ENCODE measurements at regions not wholly inside any gene's neighbourhood (a gene's known extent, or its start where the extent isn't known, plus 50 kb on each side); places are given as distances from the start of the nearest gene placed in this dataset.
"Not testable (repeated sequence)": the region's sequence is repeated elsewhere in the genome, so short reads cannot be mapped to it uniquely, and the experiment has no call there.

- DNase-seq = no peak
Measured at GRCh38 chr4:187504974-187505797, 490.4 kb upstream of the ZFP42 start.

GRCh38 chr4:187505798-187506141, 489.8 kb upstream of the ZFP42 start:
- not testable (repeated sequence) for DNase-seq

GRCh38 chr4:187516224-187516623, 479.3 kb upstream of the ZFP42 start:
- DNase-seq = no peak

- no peak for DNase-seq
Measured at GRCh38 chr4:187541666-187542065, 453.9 kb upstream of the ZFP42 start.

GRCh38 chr4:187544461-187545053, 451.0 kb upstream of the ZFP42 start:
- no peak for DNase-seq

- DNase-seq = no peak
Measured at GRCh38 chr4:187547316-187547715, 448.3 kb upstream of the ZFP42 start.

- no peak for DNase-seq
Measured at GRCh38 chr4:187550256-187550950, 445.2 kb upstream of the ZFP42 start.

GRCh38 chr4:187552781-187553180, 442.8 kb upstream of the ZFP42 start:
- DNase-seq = no peak

- no peak for DNase-seq
Measured at GRCh38 chr4:187555174-187555573, 440.4 kb upstream of the ZFP42 start.

GRCh38 chr4:187558391-187558790, 437.2 kb upstream of the ZFP42 start:
- no peak for DNase-seq

GRCh38 chr4:187562345-187562744, 433.2 kb upstream of the ZFP42 start:
- no peak for DNase-seq

GRCh38 chr4:187565416-187565815, 430.2 kb upstream of the ZFP42 start:
- DNase-seq = no peak

GRCh38 chr4:187569871-187570270, 425.7 kb upstream of the ZFP42 start:
- no peak for DNase-seq

- DNase-seq = no peak
Measured at GRCh38 chr4:187575706-187576105, 419.9 kb upstream of the ZFP42 start.

- DNase-seq = no peak
Measured at GRCh38 chr4:187576751-187577150, 418.8 kb upstream of the ZFP42 start.

GRCh38 chr4:187577941-187578480, 417.6 kb upstream of the ZFP42 start:
- DNase-seq = no peak

- peak; percentile 14 for DNase-seq
Measured at GRCh38 chr4:187586892-187587291, 408.7 kb upstream of the ZFP42 start.

GRCh38 chr4:187598196-187598595, 397.4 kb upstream of the ZFP42 start:
- DNase-seq = no peak

- DNase-seq = no peak
Measured at GRCh38 chr4:187602339-187603092, 393.1 kb upstream of the ZFP42 start.

GRCh38 chr4:187603093-187604025, 392.2 kb upstream of the ZFP42 start:
- DNase-seq = no peak

GRCh38 chr4:187604984-187605383, 390.6 kb upstream of the ZFP42 start:
- no peak for DNase-seq

GRCh38 chr4:187606581-187606980, 389.0 kb upstream of the ZFP42 start:
- DNase-seq = peak; percentile 43
